K562 (cell line): ENCODE measurements at regions not wholly inside any gene's neighbourhood (a gene's known extent, or its start where the extent isn't known, plus 50 kb on each side); places are given as distances from the start of the nearest gene placed in this dataset.

Source experiments
- ATAC-seq: fragments of 200-7000 bp; cut with Tn5 transposase; 3 replicates; pipeline ENCODE4 v1.9.1; 2020; ENCODE audit warnings: moderate library complexity
- BruUV-seq: library from RNA; stranded (reverse); fragments of 400-500 nt; replicated peaks from 2 replicates; lab custom pipeline; 2021; lab: Mats Ljungman, UMichigan
- CTCF ChIA-PET: fragments of 300-600 bp; formaldehyde crosslinking; extraction: SDS; loops from one replicate; lab custom pipeline; 2021; ENCODE audit warnings: low intra/inter-chr PET ratio; lab: Yijun Ruan, JAX
- POLR2A ChIA-PET: fragments of 300-600, 350-650 bp; sonication (Branson Sonifier 250); formaldehyde crosslinking; extraction: SDS; loops from one replicate; lab custom pipeline; 2021; ENCODE audit warnings: antibody characterized with exemption, inconsistent platforms; lab: Yijun Ruan, JAX
- DNase-seq, 4 experiments: peaks; one replicate each; pipeline versions ENCODE4 v3.0.0 to v3.0.0-alpha.2; 2011 to 2018; ENCODE audit warnings: low spot score in 3 of 4, mixed read lengths in 3 of 4; ENCODE audit errors: extremely low read depth in 1 of 4
- FAIRE-seq: peaks from 2 replicates; lab custom pipeline; 2011; peaks lifted over from hg19 to GRCh38; lab: Jason Lieb, UNC
- H2AFZ ChIP-seq: 2 replicates; pipeline ENCODE4 v1.6.0; 2011; ENCODE audit warnings: low read depth, low read length, control low read depth, inconsistent platforms
- H3K27ac ChIP-seq: fragments of 200-600 bp; 3 replicates; pipeline ENCODE4 v1.8.0; 2011; ENCODE audit warnings: low read depth, mild to moderate bottlenecking, control low read depth, inconsistent platforms, low read length, moderate library complexity, mixed read lengths; ENCODE audit errors: extremely low read depth
- H3K27me3 ChIP-seq, 2 experiments: fragments of 300-600 bp in 1 of 2; 2 replicates in 1 of 2; 3 replicates in 1 of 2; pipeline versions ENCODE4 v1.6.0 to v1.8.0; 2011; ENCODE audit warnings: inconsistent platforms in 2 of 2, low read length in 2 of 2, mild to moderate bottlenecking in 1 of 2, mixed read lengths in 1 of 2, moderate library complexity in 1 of 2; ENCODE audit not compliant: control insufficient read depth in 2 of 2, insufficient read depth in 2 of 2
- H3K36me3 ChIP-seq: fragments of 300-600 bp; 3 replicates; pipeline ENCODE4 v1.8.0; 2011; ENCODE audit warnings: mild to moderate bottlenecking, low read length, inconsistent platforms; ENCODE audit not compliant: control insufficient read depth, insufficient read depth
- H3K4me1 ChIP-seq, 2 experiments: fragments of 200-600 bp in 1 of 2; replicated peaks in 1 of 2; 2 replicates in 1 of 2; 3 replicates in 1 of 2; pipeline versions ENCODE4 v1.5.1 to v1.8.0; 2011; ENCODE audit warnings: inconsistent platforms in 2 of 2, low read length in 2 of 2, mild to moderate bottlenecking in 1 of 2, mixed read lengths in 1 of 2, moderate library complexity in 1 of 2; ENCODE audit not compliant: control insufficient read depth in 2 of 2, insufficient read depth in 2 of 2
- H3K4me2 ChIP-seq: 2 replicates; pipeline ENCODE4 v1.6.1; 2011; ENCODE audit warnings: low read length, control low read depth, inconsistent platforms, mixed read lengths; ENCODE audit not compliant: insufficient read depth
- H3K4me3 ChIP-seq: fragments of 200-600 bp; sonication (generic), shearing (Covaris generic); 2 replicates; pipeline ENCODE4 v1.5.1; 2016; ENCODE audit warnings: control low read depth, inconsistent platforms
- H3K79me2 ChIP-seq: fragments of 200-600 bp; 3 replicates; pipeline ENCODE4 v1.8.0; 2011; ENCODE audit warnings: low read length, inconsistent platforms; ENCODE audit not compliant: control insufficient read depth, insufficient read depth
- H3K9ac ChIP-seq, 2 experiments: 2 replicates each; pipeline versions ENCODE4 v1.6.0 to v1.6.1; 2011; ENCODE audit warnings: low read depth in 2 of 2, low read length in 2 of 2, control low read depth in 1 of 2, inconsistent platforms in 1 of 2, mild to moderate bottlenecking in 1 of 2, mixed read lengths in 1 of 2; ENCODE audit not compliant: insufficient read depth in 1 of 2
- H3K9me1 ChIP-seq: one replicate; pipeline ENCODE4 v1.6.0; 2011; ENCODE audit warnings: inconsistent platforms, mild to moderate bottlenecking, low read length, moderate library complexity; ENCODE audit not compliant: control insufficient read depth, insufficient read depth
- H3K9me3 ChIP-seq: replicated peaks from 2 replicates; pipeline ENCODE4 v1.5.1; 2011; ENCODE audit warnings: low read depth, low read length, inconsistent platforms; ENCODE audit not compliant: control insufficient read depth, insufficient read depth
- H4K20me1 ChIP-seq: replicated peaks from 2 replicates; pipeline ENCODE4 v1.6.1; 2011; ENCODE audit warnings: low read length, inconsistent platforms, mixed read lengths; ENCODE audit not compliant: control insufficient read depth, insufficient read depth
- FOXA3 ChIP-seq, 2 experiments: fragments of 450-650 bp in 1 of 2; sonication (generic) in 1 of 2; formaldehyde crosslinking; IDR thresholded peaks in 1 of 2; conservative IDR thresholded peaks in 1 of 2; 2 replicates each; pipeline versions ENCODE4 v1.4.0 to v1.8.0; 2020 to 2022; ENCODE audit warnings: mild to moderate bottlenecking in 2 of 2, missing genetic modification reagents in 1 of 2
- MCM5 ChIP-seq: fragments of 450-650 bp; IDR thresholded peaks from 2 replicates; pipeline ENCODE4 v1.6.1; 2016; ENCODE audit warnings: low read depth
- MEIS2 ChIP-seq: fragments of 450-650 bp; IDR thresholded peaks from 2 replicates; pipeline ENCODE4 v1.6.1; 2014; ENCODE audit warnings: mild to moderate bottlenecking; ENCODE audit not compliant: partially characterized antibody
- RBM39 ChIP-seq: fragments of 200-400 bp; formaldehyde crosslinking; optimal IDR thresholded peaks from 2 replicates; pipeline ENCODE3; 2018; ENCODE audit warnings: low read depth, low read length
- SIX5 ChIP-seq, 2 experiments: IDR thresholded peaks; 2 replicates each; pipeline ENCODE4 v1.6.1; 2011; ENCODE audit warnings: low read length in 2 of 2, borderline replicate concordance in 1 of 2, low read depth in 1 of 2, mild to moderate bottlenecking in 1 of 2, moderate library complexity in 1 of 2; ENCODE audit not compliant: insufficient read depth in 1 of 2
- ZNF395 ChIP-seq: fragments of 200-800 bp; sonication (Bioruptor generic); IDR thresholded peaks from 2 replicates; pipeline ENCODE4 v1.6.1; 2017; ENCODE audit warnings: missing genetic modification characterization, missing compliant biosample characterization
- WGBS: fragments of 100-300 bp; shearing (Covaris generic); methylation state at CpG from one replicate; pipeline ENCODE4 v1.1.6; 2016; ENCODE audit warnings: low coverage, mixed read lengths; ENCODE audit not compliant: insufficient coverage; ENCODE audit errors: missing lambda C conversion rate; 5-methylcytosine and 5-hydroxymethylcytosine counted together
- in situ Hi-C: fragments of 300-500 bp; cut with MboI; formaldehyde crosslinking; loops from 4 replicates; pipeline ENCODE4 v1.15.0; 2018; ENCODE audit warnings: inconsistent platforms, mixed read lengths
- intact Hi-C: fragments of 100-400 bp; cut with micrococcal nuclease; formaldehyde crosslinking; loops from 2 replicates; pipeline ENCODE4 v1.14.2; 2022
- TF ChIP-seq, protein P1 (sequence below): fragments of 250-450 bp; sonication (Bioruptor Pico); IDR thresholded peaks from 2 replicates; pipeline ENCODE4 v1.4.0; 2020; ENCODE audit warnings: borderline replicate concordance
- TF ChIP-seq, protein P2 (sequence below): sonication (generic); formaldehyde crosslinking; IDR thresholded peaks from 2 replicates; pipeline ENCODE4 v1.8.0; 2022; ENCODE audit warnings: missing genetic modification reagents, mild to moderate bottlenecking, moderate library complexity, borderline replicate concordance
- TF ChIP-seq, protein P3 (sequence below): fragments of 450-650 bp; IDR thresholded peaks from 2 replicates; pipeline ENCODE4 v1.6.1; 2016; ENCODE audit warnings: borderline replicate concordance

- H3K4me2 ChIP-seq, result no peak overlapping the region
- WGBS, result 0% methylated on average over 2 of the region's 2 CpGs
- intact Hi-C loops (no loop called here), in situ Hi-C loops (no loop called here)
- no peak overlapping the region for H3K9ac ChIP-seq
- H3K27ac ChIP-seq, result no peak overlapping the region
- no peaks in the 10 kb centered on the region for H3K4me1 ChIP-seq
- H3K27me3 ChIP-seq, result no peaks in the 10 kb centered on the region
- H3K9me3 ChIP-seq, result no peaks in the 10 kb centered on the region
- ATAC-seq, result no peak
- no peak overlapping the region for H3K4me3 ChIP-seq
- BruUV-seq, result no TSS peak
- no peaks in the 10 kb centered on the region for H3K79me2 ChIP-seq
- CTCF ChIA-PET, result no interaction called here
- H4K20me1 ChIP-seq, result no peaks in the 10 kb centered on the region
- no peaks in the 10 kb centered on the region for H3K36me3 ChIP-seq
- H3K9me1 ChIP-seq, result no peaks in the 10 kb centered on the region
- DNase-seq, result no peak
- H2AFZ ChIP-seq, result no peak overlapping the region
- POLR2A ChIA-PET, result no interaction called here
- FAIRE-seq, result no peak
- TF ChIP-seq, protein P1, sequence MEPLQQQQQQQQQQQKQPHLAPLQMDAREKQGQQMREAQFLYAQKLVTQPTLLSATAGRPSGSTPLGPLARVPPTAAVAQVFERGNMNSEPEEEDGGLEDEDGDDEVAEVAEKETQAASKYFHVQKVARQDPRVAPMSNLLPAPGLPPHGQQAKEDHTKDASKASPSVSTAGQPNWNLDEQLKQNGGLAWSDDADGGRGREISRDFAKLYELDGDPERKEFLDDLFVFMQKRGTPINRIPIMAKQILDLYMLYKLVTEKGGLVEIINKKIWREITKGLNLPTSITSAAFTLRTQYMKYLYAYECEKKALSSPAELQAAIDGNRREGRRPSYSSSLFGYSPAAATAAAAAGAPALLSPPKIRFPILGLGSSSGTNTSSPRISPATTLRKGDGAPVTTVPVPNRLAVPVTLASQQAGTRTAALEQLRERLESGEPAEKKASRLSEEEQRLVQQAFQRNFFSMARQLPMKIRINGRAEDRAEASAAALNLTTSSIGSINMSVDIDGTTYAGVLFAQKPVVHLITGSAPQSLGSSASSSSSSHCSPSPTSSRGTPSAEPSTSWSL, result no peak
- TF ChIP-seq RBM39 (no peak), SIX5 (IDR thresholded peaks at IDR 0.05; ENCODE audit: borderline replicate concordance in 1 of 2, insufficient read depth in 1 of 2, low read depth in 1 of 2, low read length in 2 of 2) (no peak), MCM5 (no peak), FOXA3 (CRISPR knock-in tag; conservative IDR thresholded peaks at IDR 0.05 in 1 of 2, IDR thresholded peaks at IDR 0.05 in 1 of 2) (no peak), MEIS2 (no peak), ZNF395 (CRISPR knock-in tag) (no peak)
- TF ChIP-seq, protein P2, sequence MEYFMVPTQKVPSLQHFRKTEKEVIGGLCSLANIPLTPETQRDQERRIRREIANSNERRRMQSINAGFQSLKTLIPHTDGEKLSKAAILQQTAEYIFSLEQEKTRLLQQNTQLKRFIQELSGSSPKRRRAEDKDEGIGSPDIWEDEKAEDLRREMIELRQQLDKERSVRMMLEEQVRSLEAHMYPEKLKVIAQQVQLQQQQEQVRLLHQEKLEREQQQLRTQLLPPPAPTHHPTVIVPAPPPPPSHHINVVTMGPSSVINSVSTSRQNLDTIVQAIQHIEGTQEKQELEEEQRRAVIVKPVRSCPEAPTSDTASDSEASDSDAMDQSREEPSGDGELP (CRISPR knock-in tag), result no peak
- TF ChIP-seq, protein P3, sequence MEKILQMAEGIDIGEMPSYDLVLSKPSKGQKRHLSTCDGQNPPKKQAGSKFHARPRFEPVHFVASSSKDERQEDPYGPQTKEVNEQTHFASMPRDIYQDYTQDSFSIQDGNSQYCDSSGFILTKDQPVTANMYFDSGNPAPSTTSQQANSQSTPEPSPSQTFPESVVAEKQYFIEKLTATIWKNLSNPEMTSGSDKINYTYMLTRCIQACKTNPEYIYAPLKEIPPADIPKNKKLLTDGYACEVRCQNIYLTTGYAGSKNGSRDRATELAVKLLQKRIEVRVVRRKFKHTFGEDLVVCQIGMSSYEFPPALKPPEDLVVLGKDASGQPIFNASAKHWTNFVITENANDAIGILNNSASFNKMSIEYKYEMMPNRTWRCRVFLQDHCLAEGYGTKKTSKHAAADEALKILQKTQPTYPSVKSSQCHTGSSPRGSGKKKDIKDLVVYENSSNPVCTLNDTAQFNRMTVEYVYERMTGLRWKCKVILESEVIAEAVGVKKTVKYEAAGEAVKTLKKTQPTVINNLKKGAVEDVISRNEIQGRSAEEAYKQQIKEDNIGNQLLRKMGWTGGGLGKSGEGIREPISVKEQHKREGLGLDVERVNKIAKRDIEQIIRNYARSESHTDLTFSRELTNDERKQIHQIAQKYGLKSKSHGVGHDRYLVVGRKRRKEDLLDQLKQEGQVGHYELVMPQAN, result no peak
- TF ChIP-seq, all 486 proteins: peak for 0
These were observed 125.2 kb upstream of the SOX9 start for GRCh38 chr17:71995590-71995989.
